ENCODE measurements at regions not wholly inside any gene's neighbourhood (a gene's known extent, or its start where the extent isn't known, plus 50 kb on each side); places are given as distances from the start of the nearest gene placed in this dataset.

DNA sequence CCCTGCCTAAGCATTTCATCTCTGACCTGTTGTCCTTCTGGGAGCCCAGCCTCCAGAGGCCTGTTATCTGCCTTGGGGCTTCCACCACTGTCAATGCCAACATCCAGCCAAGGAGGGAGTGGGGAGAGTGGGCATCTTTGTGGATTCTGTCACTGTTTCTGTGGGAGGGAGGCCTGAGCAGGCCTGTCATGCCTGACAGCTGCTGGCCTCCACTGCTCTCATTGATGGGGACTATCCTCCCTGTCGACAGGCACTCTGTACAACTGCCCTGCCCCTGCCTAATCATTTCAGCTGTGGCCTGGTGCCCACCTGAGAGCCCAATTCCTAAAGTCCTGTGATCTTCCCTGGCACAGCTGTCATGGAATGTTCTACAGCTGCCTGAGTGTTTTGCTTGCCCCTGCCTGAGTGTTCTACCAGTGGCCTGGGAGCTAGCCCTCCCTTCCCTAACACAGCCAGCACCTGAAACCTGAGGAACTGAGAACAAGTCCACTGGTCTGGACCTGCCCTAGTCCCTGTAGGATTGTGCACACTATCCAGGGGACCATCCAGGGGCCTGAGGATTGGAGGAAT, 145.3 kb downstream of the FAM83B start:
- no peak for DNase-seq (ENCODE audit: low spot score)

DNA sequence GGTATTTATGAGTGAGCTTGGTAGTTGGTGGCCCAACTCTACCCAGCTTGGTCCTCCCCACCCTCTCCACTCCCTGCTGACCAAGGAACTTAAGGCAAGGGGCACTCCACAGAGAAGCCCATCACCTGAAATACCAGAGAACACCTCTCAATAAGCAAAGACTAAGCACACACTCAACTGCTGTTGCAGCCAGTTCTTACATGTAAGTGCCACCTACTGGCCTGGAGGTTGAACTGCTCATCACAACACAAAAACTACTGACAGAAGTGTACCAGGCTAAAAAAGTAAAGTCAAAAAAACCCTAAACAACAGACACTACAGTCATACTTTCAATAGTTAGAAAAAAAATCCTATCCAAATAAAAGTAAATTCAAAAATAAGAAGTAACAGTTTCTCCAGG, 146.2 kb downstream of the FAM83B start:
- DNase-seq (ENCODE audit: low spot score) = no peak

DNA sequence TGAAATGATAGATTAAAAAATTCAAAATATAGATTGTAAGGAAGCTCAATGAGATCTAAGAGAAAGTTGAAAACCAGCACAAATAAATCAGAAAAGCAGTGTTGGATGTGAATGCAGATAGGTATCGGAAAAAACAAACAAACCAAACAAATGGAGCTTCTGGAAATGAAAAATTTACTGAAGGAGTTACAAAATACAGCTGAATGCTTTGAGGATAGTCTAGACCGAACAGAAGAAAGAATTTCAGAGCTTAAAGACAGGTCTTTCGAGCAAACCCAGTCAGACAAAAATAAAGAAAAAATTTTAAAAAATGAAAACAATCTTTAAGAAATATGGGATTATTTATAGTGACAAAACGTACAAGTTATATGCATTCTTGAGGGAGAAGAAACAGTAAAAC, 146.7 kb downstream of the FAM83B start:
- no peak for DNase-seq (ENCODE audit: low spot score)

DNA sequence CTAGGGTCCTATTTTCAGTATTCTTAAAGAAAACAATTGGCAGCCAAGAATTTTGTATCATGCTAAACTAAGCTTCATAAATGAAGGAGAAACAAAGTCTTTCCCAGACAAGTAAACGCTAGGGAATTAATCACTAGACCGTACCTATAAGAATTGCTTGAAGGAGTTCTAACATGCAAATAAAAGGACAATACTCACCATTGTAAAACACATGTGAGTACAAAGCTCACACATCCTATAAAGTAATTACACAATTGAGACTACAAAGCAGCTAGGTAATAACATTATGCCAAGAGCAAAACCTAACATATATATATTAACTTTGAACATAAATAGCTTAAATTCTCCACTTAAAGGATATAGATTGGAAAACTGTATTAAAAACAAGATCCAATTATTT, 147.4 kb downstream of the FAM83B start:
- DNase-seq (ENCODE audit: low spot score) = no peak

DNA sequence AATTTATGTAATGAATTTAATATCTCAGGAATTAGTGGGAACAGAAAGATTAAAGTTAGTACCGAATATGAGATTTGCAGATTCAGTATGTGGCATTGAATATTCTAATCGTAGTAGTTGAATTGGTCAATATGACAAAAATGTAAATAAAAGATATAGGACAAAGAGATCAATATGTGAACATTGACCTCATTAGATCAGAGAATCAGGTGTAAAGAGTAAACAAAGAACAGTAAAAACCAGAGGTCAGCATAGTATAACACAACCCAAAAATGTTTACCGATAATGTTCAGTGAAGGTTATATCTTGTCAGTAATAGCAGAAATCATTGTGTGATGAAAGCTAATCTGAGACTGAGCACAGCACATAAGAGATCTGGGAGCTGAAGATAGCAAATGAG, 152.0 kb downstream of the FAM83B start:
- DNase-seq (ENCODE audit: low spot score) = no peak

DNA sequence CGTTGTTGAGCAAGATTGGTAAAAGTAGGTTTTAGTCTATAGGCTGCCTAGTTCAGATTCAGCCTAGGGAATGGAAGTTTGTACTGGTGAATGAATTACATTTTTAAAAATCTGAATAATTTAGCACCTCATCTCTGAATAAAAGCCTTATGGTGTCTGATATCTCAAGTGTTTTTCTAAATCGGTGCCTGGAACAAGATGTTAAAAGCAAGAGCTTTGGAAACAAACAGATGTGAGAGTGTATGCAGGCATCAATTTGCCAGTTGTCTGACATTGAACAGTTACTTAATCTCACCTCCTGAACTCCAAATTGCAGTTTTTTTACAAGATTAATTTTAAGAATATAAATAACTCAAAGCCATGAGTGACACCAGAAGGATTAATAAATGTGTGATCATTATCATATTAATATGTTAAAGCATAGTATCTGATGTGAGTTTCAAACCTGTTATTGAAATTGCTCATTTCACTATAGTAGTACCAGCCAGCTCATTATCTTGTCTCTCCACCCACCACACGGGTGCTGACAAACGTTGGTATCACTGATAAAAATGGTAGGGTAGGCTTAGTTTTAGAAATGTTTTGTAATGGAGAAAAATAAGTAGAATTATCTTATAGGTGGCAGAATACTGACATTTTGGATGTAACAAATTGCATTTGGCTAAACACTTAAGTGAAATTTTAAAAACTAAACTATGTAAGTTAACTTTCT, 157.3 kb downstream of the FAM83B start:
- no peak for DNase-seq (ENCODE audit: low spot score)

DNA sequence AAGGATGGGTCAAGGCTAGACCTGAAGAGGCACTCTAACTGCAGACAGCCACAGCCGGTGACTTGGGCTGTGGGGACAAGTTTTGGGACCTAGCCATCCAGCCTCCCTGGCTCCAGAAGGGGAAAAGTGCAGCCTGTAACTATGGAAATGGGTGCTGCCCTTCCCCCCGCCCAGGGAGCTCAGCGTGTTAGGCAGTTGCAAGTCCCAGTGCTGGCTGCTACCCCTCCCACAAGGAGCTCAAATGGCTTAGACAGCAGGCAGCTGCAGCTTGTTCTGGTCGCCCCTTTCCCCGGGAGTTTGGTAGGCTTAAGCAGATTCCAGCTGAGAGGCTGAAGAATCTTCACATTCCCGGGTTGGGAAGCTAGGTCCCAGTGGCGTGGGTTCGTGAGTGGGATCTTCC, 162.6 kb downstream of the FAM83B start:
- DNase-seq (ENCODE audit: low spot score) = no peak

DNA sequence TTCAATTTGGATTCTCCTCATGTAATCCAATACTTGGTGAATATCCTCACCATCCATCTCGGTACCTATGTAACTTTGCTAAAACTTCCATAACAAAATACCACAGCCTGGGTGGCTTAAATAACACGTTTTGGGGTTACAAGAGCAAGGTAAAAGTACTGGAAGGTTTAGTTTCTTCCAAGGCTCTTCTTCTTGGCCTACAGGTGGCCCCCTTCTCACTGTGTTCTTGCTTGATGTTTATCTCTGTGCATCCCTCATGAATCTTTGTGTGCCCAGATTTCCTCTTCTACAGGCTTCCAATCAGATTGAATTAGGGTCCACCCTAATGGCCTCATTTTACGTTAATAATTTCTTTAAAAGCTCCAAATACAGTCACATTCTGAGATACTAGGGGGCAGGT, 163.3 kb upstream of the HCRTR2 start:
- DNase-seq (ENCODE audit: low spot score) = no peak

DNA sequence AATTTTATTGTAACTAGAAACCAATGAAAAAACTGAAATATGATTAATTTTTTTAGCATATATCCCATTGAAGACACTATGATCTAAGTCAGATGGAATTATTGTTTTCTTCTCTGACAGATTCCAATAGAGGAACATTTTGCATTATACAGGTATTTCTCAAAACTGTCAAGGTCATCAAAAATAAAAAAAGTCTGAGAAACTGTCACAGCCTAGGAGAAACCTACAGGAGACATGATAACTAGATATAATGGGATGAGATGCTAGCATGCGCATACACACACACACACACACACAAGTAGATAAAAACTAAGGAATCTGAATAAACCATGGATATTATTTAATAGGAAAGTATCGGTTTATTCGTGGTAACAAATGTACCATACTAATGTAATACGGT, 161.9 kb upstream of the HCRTR2 start:
- no peak for DNase-seq (ENCODE audit: low spot score)

DNA sequence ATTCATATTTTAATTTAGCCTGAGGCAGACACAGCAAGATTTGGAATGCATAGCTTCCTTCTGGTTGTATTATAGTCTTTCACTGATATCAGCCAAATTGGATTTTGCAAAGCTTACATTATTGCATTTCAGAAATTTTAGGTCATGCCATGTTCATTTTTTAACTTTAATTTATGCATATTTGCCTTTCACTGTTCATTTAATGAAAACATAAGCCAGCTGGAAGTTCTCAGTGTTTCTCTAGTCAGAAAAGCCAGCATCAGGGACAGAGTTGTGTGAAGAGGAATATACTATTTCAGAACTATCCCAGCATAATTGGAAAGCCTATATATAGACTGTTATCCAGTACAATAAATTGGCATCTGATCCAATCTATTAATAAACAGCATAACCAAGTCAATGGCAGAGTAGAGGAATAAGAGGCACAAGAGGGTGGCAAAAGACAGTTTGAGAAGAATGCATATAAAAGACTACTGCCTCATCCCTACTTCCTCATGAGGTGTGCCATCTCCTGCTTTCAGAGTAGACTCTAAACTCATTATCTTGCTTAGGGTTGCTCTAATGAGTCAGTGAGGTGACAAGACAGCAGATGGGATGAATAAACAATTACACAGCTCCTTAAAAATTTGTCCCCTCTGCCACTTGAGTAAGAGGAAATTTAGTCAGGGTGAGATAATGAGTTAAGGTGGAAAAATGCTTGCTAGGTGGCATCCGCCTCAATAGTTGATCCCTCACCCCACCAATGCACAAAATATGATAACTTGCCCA, 159.8 kb upstream of the HCRTR2 start:
- no peak for DNase-seq (ENCODE audit: low spot score)

DNA sequence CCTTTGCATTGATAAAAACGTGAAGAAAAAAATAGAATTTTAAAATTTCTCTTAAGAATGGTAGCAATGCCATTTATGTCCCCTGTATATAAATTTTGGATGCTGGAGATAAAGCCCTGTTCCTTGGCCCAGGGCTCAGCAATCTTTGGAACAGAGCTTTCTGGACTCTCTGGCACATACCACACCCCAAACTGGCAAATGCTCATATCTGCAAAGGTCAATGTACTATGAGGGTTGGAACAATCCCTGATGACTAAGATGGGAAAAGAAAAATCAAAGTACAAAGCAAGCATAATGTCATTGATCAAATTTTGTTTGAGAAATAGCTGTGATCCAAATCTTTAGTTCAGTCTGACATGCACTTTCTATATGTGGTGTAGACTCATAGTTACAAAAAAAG, 158.1 kb upstream of the HCRTR2 start:
- DNase-seq (ENCODE audit: low spot score) = no peak

DNA sequence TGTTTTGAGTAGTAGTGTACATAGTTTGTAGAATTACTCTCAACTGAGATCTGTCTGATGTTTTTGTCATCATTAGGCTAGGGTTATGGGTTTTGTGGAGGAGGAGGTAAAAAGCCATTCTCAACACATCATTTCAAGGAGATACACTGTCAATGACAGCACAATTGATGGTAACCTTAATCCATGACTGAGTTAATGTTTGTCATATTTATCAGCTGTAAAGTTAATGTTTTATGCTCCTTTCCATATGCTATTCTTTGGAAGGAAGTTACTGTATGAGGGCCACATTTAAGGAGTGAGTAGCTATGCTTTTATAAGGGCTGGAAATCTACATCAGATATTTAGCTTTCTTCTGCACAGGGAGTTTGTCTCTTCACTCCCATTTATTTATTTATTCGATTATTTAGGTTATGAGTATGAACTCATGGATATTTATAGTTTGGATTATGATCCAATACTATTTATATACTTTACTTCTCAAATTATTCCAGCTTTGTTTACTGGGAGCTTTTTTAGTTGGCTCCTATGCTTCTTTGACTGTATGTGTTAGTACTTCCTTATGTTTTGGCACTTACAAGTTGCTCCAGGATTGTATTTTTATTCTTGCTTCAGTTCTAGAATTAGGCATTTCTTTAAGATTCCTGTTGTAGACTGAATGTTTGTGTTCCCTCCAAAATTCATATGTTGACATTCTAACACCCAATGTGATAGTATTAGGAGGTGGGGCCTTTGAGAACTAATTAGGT, 156.6 kb upstream of the HCRTR2 start:
- no peak for DNase-seq (ENCODE audit: low spot score)

DNA sequence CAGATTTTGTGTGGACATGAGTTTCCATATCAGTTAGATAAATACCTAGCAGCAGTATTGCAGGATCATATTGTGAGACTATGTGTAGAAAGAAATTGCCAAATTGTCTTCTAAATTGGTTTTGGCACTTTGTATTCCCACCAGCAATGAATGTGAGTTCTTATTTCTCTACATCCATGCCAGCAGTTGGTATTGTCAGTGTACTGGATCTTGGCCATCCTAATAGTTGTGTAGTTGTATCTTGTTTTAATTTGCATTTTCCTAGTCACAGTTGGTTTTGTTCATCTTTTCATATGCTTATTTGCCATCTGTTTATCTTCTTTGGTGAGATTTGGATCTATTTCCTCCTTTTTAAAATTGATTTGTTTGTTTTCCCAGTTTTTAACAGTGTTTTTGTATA, 154.7 kb upstream of the HCRTR2 start:
- DNase-seq (ENCODE audit: low spot score) = no peak

DNA sequence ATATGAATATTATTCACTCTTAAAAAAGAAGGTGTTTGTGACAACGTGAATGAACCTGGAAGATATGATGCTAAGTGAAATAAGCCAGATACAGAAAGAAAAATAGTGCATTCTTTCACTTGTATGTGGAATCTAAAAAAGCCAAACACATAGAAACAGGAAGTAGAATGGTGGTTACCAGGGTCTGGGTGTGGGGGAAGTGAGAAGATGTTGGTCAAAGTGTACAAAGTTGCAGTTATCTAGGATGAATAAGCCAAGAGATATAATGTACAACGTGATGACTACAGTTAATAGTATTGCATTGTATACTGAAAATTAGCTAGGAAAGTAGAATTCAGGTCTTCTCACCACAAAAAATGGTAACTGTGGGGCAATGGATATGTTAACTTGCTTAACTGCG, 151.1 kb upstream of the HCRTR2 start:
- no peak for DNase-seq (ENCODE audit: low spot score)

DNA sequence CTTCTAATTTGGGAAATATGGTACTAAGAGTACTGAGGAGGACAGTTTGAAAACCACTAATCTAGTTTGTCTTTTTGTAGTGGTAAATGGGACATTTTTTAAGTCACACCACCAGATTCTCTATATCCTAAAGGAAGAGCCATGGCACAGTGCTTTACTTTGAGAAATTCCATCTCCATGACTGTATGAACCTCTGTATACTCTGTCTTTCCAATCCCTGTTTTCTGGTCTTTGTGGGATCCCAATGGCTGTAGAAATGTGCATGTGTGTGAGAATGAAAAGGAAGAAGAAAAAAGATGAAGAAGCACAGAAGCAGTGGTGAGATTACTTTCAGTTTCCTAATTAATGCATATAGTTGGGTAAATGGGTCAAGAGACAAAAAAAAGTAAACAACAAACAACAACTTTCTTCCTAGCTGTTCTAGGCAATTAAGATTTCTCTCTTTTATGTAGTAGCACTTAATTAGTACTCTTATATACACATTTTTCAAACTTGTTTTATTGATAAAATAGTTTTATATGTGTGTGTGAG, 141.2 kb upstream of the HCRTR2 start:
- DNase-seq (ENCODE audit: low spot score) = no peak

DNA sequence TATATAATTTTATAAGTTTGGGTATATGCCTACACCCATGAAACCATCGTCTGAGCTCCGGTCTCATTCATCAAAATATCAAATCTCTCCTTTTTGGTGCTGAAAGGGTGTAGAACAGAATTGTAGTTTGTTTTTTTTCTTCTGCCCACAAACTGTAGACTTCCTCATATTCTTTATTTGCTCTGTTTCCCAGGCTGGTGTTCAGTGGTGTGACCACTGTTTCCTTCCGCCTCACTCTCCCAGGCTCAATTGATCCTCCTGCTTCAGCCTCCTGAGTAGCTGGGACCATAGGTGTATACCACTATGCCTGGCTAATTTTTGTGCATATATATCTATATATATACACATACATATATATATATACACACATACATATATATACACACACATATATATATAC, 139.6 kb upstream of the HCRTR2 start:
- no peak for DNase-seq (ENCODE audit: low spot score)

DNA sequence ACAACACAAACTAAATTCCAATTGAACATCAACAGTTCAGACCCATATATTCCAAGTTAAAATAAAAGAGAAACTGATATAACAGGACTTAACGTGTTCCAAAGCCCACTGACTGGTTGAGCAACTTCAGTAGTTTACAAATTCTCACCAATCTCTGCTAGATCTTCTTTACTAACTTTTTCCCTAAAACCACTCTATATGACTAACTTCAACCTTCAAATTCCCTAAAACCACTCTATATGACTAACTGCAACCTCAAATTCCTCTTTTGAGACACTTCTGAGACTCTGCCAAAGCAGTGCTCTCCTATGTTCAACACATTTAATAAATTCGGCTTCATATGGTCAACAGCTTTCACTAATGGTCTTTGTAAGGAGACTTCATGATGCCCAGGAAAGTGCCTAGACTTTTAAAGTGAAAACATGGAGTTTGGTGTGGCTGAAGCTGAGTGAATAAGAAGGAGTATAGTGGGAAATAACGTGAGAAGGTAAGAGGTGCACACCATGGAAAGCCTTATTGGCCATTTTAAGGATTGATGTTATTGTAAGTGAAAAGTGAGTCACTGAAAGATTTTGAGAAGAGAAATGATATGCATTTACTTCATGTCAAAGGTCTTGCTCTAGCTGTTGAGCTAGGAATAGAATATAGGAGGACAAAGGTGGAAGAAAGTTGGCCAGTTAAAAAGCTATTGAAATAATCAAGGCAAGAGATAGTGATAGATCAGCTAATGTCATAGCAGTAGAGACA, 134.0 kb upstream of the HCRTR2 start:
- DNase-seq (ENCODE audit: low spot score) = no peak

DNA sequence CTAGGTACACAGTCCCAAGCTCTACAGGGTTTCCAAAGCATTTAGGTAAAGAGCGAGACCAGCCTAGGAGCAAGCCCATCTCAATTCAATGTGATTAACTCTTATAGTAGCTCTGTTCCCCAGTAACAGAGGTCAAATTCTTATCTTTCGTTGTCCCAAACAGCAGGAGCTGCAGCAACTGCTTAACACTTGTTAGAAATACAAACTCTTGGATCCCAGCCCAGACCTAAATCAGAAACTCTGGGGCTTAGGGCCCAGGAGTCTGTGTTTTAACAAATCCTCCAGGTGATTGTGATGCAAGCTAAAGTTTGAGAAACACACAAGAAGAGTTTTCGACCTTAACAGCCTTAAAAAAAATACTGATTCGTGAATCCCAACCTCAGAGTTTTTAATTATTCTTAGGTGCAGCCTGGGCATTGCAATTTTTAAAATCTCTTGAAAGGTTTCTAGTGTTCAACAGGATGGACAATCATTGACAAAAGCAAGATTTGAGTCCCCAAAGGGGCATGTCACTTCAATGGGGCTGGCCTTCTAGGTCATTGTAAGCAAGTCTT, 127.4 kb upstream of the HCRTR2 start:
- DNase-seq (ENCODE audit: low spot score) = no peak

DNA sequence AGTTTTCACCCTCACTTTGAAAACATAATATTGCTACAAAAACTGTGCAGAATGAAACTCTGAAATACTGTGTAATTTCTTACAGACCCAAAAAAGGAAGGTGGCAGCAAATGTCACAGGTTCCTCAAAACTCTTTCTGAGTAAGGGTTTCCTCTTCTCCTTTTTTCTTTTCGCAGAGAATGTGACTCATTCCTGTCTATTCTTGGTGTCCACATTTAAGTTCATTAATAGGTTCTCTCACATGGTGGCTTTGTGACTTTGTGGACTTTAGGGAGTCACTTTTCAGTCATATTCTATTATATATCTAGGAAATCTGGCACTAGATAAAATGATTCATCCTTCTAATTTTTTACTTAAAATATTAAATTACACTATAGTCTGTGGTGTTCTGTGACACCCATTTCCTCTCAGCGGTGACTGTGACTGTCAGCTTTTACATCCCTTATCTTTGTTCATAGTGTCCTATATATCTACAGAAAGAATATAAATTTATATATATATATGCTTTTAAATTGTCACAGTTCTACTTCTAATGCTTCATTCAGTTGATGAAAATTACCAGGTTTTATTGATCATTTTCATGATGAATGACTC, 126.8 kb upstream of the HCRTR2 start:
- no peak for DNase-seq (ENCODE audit: low spot score)

DNA sequence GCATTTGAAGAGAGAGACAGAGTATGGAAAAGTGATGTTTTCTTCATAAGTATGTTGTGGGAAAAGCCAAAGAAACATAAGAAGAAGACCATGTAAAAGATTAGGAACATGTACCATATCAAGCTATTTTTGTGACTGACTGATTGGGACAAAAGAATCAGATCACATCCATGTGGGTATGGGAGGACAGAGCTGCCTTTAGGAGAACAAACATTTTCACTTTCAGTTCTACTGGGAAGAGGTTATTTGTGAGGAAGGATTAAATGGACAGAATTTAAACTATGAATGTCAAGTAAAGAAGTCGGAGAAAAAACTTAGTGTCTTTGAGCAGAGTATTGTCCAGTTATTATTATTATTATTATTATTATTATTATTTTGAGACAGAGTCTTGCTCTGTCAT, 124.4 kb upstream of the HCRTR2 start:
- DNase-seq (ENCODE audit: low spot score) = no peak

DNA sequence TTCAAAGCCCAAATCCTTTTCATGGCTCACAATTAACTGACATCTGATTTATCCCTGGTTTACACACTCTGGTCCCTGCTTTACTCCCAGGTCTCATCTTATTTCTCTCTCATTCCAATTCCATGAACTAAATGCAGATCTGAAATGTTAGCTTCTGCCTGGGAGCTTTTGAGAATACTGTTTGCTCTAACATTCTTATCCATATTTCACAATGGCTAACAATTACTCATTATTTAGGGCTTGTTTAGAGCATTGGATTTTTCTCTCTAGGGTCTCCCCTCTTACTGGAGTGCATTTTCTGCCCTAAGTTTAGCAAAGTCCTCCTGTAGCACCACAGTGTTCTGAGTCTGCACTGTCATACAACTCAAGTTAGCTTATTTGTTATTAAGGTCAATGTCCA, 121.5 kb upstream of the HCRTR2 start:
- no peak for DNase-seq (ENCODE audit: low spot score)
